ENCODE measurements at regions not wholly inside any gene's neighbourhood (a gene's known extent, or its start where the extent isn't known, plus 50 kb on each side); places are given as distances from the start of the nearest gene placed in this dataset.

DNA sequence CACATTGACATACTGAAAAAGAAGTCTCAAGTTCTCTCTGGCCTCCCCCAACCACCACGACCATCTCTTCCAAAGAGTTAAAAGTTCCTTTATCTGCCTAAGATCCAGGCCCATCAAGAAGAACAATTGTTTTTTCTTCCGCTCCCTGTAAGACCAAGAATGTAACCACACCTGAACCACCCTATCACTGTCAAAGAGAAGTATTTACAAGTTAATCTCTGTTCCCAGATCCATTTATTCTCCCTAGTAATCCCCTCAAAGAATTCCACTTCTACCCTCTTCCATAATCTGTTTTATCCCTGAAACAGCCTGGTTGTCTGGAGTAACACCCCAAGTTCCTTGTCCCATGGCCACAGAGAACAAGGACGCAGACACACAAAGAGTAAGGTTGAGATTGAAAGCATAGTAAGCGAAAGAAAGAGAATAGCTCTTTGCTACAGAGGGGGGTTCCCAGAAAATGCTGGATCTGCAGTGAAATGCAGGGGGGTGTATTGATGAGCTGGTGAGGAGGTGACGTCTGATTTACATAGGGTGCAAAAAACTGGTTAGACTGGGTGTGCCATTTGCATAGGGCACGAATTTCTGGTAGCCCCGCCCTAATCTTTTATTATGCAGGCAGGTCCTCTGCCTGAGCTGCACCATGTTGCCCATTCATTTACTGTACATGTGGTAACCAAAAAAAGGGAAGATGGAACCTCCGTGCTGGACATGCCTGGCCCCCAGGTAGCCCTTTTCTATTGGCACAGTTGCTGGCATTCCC lies 122.0 kb downstream of the SKIDA1 start:
- TF ChIP-seq POLR2A (IDR thresholded peaks at IDR 0.05) (no peak), POLR2AphosphoS5 (IDR thresholded peaks at IDR 0.05) (no peak)
